GM23338 (cell line): ENCODE measurements at regions not wholly inside any gene's neighbourhood (a gene's known extent, or its start where the extent isn't known, plus 50 kb on each side); places are given as distances from the start of the nearest gene placed in this dataset.

Source experiments
- ATAC-seq: fragments of 200-7000 bp; cut with Tn5 transposase; 3 replicates; pipeline ENCODE4 v1.9.1; 2020
- DNase-seq: peaks from one replicate; pipeline ENCODE4 v3.0.0-alpha.2; 2015; ENCODE audit warnings: low spot score
- H2AFZ ChIP-seq: fragments of 200-600 bp; sonication (generic); 2 replicates; pipeline ENCODE4 v1.8.0; 2016; ENCODE audit warnings: antibody characterized with exemption, mild to moderate bottlenecking, moderate library complexity
- H3F3A ChIP-seq: fragments of 200-600 bp; sonication (generic); replicated peaks from 2 replicates; pipeline ENCODE4 v1.8.0; 2017; ENCODE audit warnings: antibody characterized with exemption, mixed run types, low read depth
- H3K27ac ChIP-seq: fragments of 200-600 bp; sonication (generic); 2 replicates; pipeline ENCODE4 v1.6.1; 2016; ENCODE audit warnings: low read depth
- H3K27me3 ChIP-seq: fragments of 200-600 bp; sonication (generic); 2 replicates; pipeline ENCODE4 v1.8.0; 2016; ENCODE audit warnings: mild to moderate bottlenecking, mixed run types, moderate library complexity; ENCODE audit not compliant: insufficient read depth
- H3K36me3 ChIP-seq: fragments of 200-600 bp; sonication (generic); 2 replicates; pipeline ENCODE4 v1.8.0; 2016; ENCODE audit warnings: mild to moderate bottlenecking; ENCODE audit not compliant: insufficient read depth
- H3K4me1 ChIP-seq: fragments of 200-600 bp; sonication (generic); 2 replicates; pipeline ENCODE4 v1.8.0; 2016; ENCODE audit warnings: mild to moderate bottlenecking, moderate library complexity; ENCODE audit not compliant: insufficient read depth
- H3K4me2 ChIP-seq: fragments of 200-600 bp; sonication (generic); 2 replicates; pipeline ENCODE4 v1.7.1; 2017; ENCODE audit warnings: mixed run types
- H3K4me3 ChIP-seq: fragments of 200-600 bp; sonication (generic); 2 replicates; pipeline ENCODE4 v1.6.1; 2016; ENCODE audit warnings: mixed run types
- H3K79me2 ChIP-seq: fragments of 200-600 bp; sonication (generic); replicated peaks from 2 replicates; pipeline ENCODE4 v1.8.0; 2017; ENCODE audit warnings: mild to moderate bottlenecking; ENCODE audit not compliant: insufficient read depth
- H3K9me2 ChIP-seq: fragments of 200-600 bp; sonication (generic); 2 replicates; pipeline ENCODE4 v1.8.0; 2017; ENCODE audit not compliant: insufficient read depth
- H4K20me1 ChIP-seq: fragments of 200-600 bp; sonication (generic); replicated peaks from 2 replicates; pipeline ENCODE4 v1.8.0; 2017; ENCODE audit warnings: mild to moderate bottlenecking; ENCODE audit not compliant: insufficient read depth
- H3K27ac Mint-ChIP-seq: 2 replicates; pipeline ENCODE4 v1.8.0; 2020; ENCODE audit warnings: inconsistent platforms, mild to moderate bottlenecking, moderate library complexity, mixed read lengths
- H3K27me3 Mint-ChIP-seq: 3 replicates; pipeline ENCODE4 v1.8.0; 2022; ENCODE audit warnings: low read depth, mild to moderate bottlenecking, moderate library complexity, mixed read lengths, inconsistent platforms; ENCODE audit not compliant: insufficient read depth, poor library complexity
- H3K36me3 Mint-ChIP-seq: 3 replicates; pipeline ENCODE4 v1.8.0; 2021; ENCODE audit warnings: low read depth, mild to moderate bottlenecking, inconsistent platforms, moderate library complexity, mixed read lengths
- H3K4me1 Mint-ChIP-seq: 3 replicates; pipeline ENCODE4 v1.8.0; 2020; ENCODE audit warnings: mild to moderate bottlenecking, inconsistent platforms, mixed read lengths
- H3K4me3 Mint-ChIP-seq: 3 replicates; pipeline ENCODE4 v1.8.0; 2021; ENCODE audit warnings: moderate library complexity, mild to moderate bottlenecking, inconsistent platforms, mixed read lengths
- H3K9me3 Mint-ChIP-seq: 3 replicates; pipeline ENCODE4 v1.8.0; 2020; ENCODE audit warnings: moderate library complexity, mild to moderate bottlenecking, inconsistent platforms, mixed read lengths
- CREB1 ChIP-seq: fragments of 250-450 bp; sonication (Bioruptor Pico); IDR thresholded peaks from 2 replicates; pipeline ENCODE4 v1.5.0; 2020; ENCODE audit warnings: low read depth, mild to moderate bottlenecking, moderate library complexity
- CTCF ChIP-seq, 2 experiments: fragments of 200-600 bp in 1 of 2; sonication (generic) in 1 of 2; conservative IDR thresholded peaks; 2 replicates each; pipeline versions ENCODE4 v1.5.1 to v1.6.1; 2016 to 2017; ENCODE audit warnings: antibody characterized with exemption in 2 of 2, low read depth in 2 of 2, mild to moderate bottlenecking in 2 of 2, moderate library complexity in 1 of 2
- ETS1 ChIP-seq: IDR thresholded peaks from 2 replicates; pipeline ENCODE4 v1.6.1; 2016; ENCODE audit warnings: antibody characterized with exemption
- EZH2 ChIP-seq: fragments of 200-600 bp; sonication (generic); IDR thresholded peaks from one replicate; pipeline ENCODE4 v1.8.0; 2017; ENCODE audit warnings: antibody characterized with exemption, mild to moderate bottlenecking, low read depth; ENCODE audit not compliant: unreplicated experiment
- EZH2phosphoT487 ChIP-seq: fragments of 200-600 bp; sonication (generic); IDR thresholded peaks from one replicate; pipeline ENCODE4 v1.8.1; 2018; ENCODE audit warnings: antibody characterized with exemption; ENCODE audit not compliant: unreplicated experiment
- JUNB ChIP-seq: IDR thresholded peaks from one replicate; pipeline ENCODE4 v1.6.1; 2016; ENCODE audit warnings: antibody characterized with exemption; ENCODE audit not compliant: unreplicated experiment
- NANOG ChIP-seq: IDR thresholded peaks from 2 replicates; pipeline ENCODE4 v1.6.1; 2016; ENCODE audit warnings: antibody characterized with exemption, borderline replicate concordance
- POLR2AphosphoS5 ChIP-seq: IDR thresholded peaks from 2 replicates; pipeline ENCODE4 v1.6.1; 2016; ENCODE audit warnings: antibody characterized with exemption, low read depth
- REST ChIP-seq: IDR thresholded peaks from one replicate; pipeline ENCODE4 v1.6.1; 2018; ENCODE audit warnings: antibody characterized with exemption; ENCODE audit not compliant: unreplicated experiment
- STAT1 ChIP-seq: IDR thresholded peaks from one replicate; pipeline ENCODE4 v1.6.1; 2016; ENCODE audit warnings: antibody characterized with exemption; ENCODE audit not compliant: unreplicated experiment
- ZNF114 ChIP-seq: fragments of 250-450 bp; sonication (Bioruptor Pico); IDR thresholded peaks from 2 replicates; pipeline ENCODE4 v1.5.0; 2020; ENCODE audit warnings: mild to moderate bottlenecking, moderate library complexity
- ZNF331 ChIP-seq: fragments of 250-450 bp; sonication (Bioruptor Pico); IDR thresholded peaks from 2 replicates; pipeline ENCODE4 v1.5.0; 2020; ENCODE audit warnings: low read depth, mild to moderate bottlenecking, moderate library complexity
- TF ChIP-seq, protein P1 (sequence below): fragments of 250-450 bp; sonication (Bioruptor Pico); IDR thresholded peaks from 2 replicates; pipeline ENCODE4 v1.5.0; 2020; ENCODE audit warnings: mild to moderate bottlenecking, moderate library complexity

GRCh38 chr4:66073961-66074360 is 403.7 kb upstream of the EPHA5 start:
- no peak for ATAC-seq
- H3F3A ChIP-seq, result no peaks in the 10 kb centered on the region
- no peak overlapping the region for H3K27ac Mint-ChIP-seq

More at GRCh38 chr4:66073961-66074360, 403.7 kb upstream of the EPHA5 start:
- Histone ChIP-seq H4K20me1 (no peaks in the 10 kb centered on the region), H3K36me3 (no peaks in the 10 kb centered on the region), H3K4me1 (no peaks in the 10 kb centered on the region), H3K27ac (no peak overlapping the region), H3K79me2 (no peaks in the 10 kb centered on the region), H3K4me2 (no peak overlapping the region), H3K9me2 (no peaks in the 10 kb centered on the region), H3K4me3 (no peak overlapping the region), H3K27me3 (no peaks in the 10 kb centered on the region), H2AFZ (no peak overlapping the region)
- no peak for DNase-seq
- no peaks in the 10 kb centered on the region for H3K27me3 Mint-ChIP-seq
- H3K4me3 Mint-ChIP-seq, result no peak overlapping the region
- H3K4me1 Mint-ChIP-seq, result no peaks in the 10 kb centered on the region
- TF ChIP-seq ZNF114 (CRISPR knock-in tag), result no peak
- no peak for TF ChIP-seq CTCF (conservative IDR thresholded peaks at IDR 0.05; ENCODE audit: low read depth in 2 of 2)
- TF ChIP-seq JUNB, result no peak
- TF ChIP-seq STAT1, result no peak
- no peak for TF ChIP-seq CREB1 (CRISPR knock-in tag)
- no peak for TF ChIP-seq NANOG
- TF ChIP-seq POLR2AphosphoS5, result no peak
- no peak for TF ChIP-seq EZH2phosphoT487
- TF ChIP-seq ZNF331 (CRISPR knock-in tag), result no peak
- no peak for TF ChIP-seq REST
- no peak for TF ChIP-seq EZH2
- TF ChIP-seq, protein P1, sequence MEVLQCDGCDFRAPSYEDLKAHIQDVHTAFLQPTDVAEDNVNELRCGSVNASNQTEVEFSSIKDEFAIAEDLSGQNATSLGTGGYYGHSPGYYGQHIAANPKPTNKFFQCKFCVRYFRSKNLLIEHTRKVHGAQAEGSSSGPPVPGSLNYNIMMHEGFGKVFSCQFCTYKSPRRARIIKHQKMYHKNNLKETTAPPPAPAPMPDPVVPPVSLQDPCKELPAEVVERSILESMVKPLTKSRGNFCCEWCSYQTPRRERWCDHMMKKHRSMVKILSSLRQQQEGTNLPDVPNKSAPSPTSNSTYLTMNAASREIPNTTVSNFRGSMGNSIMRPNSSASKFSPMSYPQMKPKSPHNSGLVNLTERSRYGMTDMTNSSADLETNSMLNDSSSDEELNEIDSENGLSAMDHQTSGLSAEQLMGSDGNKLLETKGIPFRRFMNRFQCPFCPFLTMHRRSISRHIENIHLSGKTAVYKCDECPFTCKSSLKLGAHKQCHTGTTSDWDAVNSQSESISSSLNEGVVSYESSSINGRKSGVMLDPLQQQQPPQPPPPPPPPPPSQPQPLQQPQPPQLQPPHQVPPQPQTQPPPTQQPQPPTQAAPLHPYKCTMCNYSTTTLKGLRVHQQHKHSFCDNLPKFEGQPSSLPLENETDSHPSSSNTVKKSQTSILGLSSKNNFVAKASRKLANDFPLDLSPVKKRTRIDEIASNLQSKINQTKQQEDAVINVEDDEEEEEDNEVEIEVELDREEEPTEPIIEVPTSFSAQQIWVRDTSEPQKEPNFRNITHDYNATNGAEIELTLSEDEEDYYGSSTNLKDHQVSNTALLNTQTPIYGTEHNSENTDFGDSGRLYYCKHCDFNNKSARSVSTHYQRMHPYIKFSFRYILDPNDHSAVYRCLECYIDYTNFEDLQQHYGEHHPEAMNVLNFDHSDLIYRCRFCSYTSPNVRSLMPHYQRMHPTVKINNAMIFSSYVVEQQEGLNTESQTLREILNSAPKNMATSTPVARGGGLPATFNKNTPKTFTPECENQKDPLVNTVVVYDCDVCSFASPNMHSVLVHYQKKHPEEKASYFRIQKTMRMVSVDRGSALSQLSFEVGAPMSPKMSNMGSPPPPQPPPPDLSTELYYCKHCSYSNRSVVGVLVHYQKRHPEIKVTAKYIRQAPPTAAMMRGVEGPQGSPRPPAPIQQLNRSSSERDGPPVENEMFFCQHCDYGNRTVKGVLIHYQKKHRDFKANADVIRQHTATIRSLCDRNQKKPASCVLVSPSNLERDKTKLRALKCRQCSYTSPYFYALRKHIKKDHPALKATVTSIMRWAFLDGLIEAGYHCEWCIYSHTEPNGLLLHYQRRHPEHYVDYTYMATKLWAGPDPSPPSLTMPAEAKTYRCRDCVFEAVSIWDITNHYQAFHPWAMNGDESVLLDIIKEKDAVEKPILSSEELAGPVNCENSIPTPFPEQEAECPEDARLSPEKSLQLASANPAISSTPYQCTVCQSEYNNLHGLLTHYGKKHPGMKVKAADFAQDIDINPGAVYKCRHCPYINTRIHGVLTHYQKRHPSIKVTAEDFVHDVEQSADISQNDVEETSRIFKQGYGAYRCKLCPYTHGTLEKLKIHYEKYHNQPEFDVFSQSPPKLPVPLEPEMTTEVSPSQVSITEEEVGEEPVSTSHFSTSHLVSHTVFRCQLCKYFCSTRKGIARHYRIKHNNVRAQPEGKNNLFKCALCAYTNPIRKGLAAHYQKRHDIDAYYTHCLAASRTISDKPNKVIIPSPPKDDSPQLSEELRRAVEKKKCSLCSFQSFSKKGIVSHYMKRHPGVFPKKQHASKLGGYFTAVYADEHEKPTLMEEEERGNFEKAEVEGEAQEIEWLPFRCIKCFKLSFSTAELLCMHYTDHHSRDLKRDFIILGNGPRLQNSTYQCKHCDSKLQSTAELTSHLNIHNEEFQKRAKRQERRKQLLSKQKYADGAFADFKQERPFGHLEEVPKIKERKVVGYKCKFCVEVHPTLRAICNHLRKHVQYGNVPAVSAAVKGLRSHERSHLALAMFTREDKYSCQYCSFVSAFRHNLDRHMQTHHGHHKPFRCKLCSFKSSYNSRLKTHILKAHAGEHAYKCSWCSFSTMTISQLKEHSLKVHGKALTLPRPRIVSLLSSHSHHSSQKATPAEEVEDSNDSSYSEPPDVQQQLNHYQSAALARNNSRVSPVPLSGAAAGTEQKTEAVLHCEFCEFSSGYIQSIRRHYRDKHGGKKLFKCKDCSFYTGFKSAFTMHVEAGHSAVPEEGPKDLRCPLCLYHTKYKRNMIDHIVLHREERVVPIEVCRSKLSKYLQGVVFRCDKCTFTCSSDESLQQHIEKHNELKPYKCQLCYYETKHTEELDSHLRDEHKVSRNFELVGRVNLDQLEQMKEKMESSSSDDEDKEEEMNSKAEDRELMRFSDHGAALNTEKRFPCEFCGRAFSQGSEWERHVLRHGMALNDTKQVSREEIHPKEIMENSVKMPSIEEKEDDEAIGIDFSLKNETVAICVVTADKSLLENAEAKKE (CRISPR knock-in tag), result no peak
- no peak for TF ChIP-seq ETS1
- peaks cover 4% of the 10 kb centered on the region; the same call in 1 of the 3 replicates for H3K9me3 Mint-ChIP-seq
- H3K36me3 Mint-ChIP-seq, result no peaks in the 10 kb centered on the region
